HK-2 (cell line): ENCODE measurements at regions not wholly inside any gene's neighbourhood (a gene's known extent, or its start where the extent isn't known, plus 50 kb on each side); places are given as distances from the start of the nearest gene placed in this dataset.

Experiments used
- DNase-seq: peaks from one replicate; pipeline ENCODE4 v3.0.0-alpha.2; 2018; ENCODE audit not compliant: unreplicated experiment

DNA sequence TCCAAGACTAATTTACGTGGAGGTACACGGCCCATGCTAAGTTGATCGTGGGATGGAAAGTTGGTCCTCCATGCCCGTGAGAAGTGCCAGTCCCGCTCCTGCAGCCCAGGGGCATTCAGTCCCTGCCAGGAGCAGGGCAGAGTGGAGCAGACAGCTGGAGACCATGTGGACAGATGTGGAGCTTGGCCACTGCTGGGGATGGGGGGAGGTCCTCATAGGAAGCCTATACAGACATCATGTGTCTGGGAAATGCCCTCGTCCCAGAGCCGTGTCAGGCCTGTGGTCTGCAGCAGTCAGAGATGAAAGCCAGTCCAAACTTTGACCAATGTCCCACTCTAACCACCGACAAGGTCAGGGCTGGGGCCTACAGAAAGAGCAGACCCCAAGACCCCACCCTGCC lies 118.4 kb downstream of the CPZ start:
- DNase-seq = no peak

- no peak for DNase-seq
Measured at GRCh38 chr4:8710416-8710815, 117.9 kb downstream of the CPZ start.

GRCh38 chr4:8709729-8710360 lies 117.3 kb downstream of the CPZ start:
- DNase-seq = no peak

DNA sequence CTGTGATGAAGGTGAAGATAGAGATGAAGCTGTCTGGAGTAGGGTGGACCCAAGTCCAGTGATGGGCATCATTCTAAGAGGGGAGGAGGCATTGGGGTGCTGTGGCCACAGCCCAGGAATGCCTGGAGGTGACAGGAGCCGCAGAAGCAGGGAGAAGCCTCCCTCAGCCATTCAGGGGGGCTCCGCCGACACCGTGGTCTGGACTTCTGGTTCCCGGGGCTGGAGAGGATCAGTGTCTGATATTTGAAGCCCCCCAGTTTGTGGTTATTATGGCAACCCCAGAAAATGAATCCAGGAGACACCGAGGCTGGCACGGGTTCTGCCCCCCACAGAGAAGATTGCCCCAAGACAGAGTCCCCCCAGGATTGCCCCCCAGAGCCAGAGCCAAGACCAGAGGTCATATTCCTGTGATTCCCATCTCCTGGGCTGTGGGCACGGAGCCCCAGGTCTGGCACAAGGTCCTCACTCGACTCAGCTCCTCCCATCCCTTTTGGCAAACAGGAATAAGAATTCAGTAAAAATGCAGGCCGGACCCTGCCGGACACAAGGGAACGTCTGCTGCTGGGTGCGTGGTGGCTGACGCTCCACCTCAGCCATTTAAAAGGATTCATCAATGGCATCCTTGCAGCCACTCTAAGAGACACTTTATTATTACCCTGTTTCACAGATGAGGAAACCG lies 116.6 kb downstream of the CPZ start:
- DNase-seq = no peak

DNA sequence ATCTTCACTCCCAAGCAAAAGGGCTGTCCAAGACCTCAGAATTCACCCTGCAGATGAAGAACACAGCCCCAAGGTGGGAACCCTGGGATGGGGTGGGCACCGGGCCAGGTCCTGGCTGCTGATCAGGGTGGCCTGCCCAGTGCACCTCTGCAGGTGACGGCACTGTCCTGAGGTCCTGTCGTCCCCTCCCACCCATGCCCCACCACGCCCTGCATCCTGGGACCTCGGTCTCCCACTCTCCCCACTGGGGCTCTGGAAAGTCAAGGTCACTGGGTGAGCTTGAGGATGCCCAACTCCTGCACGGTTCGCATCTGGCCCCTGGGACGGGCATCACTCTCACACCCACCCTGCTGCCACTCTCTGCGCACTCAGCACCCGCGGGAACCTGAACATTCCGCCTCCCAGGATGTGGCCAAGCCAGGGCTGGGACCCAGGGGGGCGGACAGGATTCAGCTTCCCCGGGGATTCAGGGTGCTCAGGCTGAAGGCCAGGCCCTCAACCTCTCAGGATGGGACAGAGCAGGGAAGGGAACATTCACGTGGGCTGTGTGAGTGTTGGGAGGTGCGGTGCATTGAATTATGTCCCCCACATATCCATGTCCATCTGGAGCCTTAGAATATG lies 115.9 kb downstream of the CPZ start:
- no peak for DNase-seq

DNA sequence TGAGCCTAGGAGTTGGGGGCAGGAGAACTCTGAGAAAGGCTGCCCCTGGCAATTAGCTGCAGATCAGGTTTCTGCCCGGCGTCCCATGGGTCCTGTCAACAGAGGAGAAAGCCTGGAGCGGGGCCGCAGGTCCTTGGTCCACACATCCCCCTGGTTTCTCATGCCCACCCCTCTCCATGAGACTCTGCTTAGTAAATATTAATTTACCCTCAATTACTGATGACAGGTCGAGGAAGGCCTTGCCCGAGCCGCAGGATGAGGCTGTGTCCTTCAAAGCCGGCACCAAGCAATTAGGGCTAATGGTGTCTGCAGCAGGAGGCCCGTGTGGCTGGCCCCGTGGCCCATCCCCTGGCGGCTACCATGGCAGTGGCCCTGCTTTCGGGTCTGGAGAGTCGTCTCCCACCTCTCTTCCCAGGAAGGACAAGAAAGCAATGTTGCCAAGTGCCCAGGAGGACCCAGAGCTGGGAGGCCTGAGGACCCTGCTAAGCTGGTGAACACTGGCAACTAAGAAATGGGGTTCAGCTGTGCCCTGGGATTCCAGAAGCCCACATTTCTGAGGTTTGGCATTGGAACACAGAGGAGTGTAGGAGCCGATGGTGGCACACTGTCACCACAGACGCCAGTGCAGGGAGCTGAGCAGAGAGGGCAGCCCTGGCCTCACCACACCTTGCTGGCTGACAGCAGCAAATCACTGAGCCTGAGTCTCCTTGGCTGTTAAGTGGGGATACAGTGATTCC lies 114.6 kb downstream of the CPZ start:
- DNase-seq = no peak

DNA sequence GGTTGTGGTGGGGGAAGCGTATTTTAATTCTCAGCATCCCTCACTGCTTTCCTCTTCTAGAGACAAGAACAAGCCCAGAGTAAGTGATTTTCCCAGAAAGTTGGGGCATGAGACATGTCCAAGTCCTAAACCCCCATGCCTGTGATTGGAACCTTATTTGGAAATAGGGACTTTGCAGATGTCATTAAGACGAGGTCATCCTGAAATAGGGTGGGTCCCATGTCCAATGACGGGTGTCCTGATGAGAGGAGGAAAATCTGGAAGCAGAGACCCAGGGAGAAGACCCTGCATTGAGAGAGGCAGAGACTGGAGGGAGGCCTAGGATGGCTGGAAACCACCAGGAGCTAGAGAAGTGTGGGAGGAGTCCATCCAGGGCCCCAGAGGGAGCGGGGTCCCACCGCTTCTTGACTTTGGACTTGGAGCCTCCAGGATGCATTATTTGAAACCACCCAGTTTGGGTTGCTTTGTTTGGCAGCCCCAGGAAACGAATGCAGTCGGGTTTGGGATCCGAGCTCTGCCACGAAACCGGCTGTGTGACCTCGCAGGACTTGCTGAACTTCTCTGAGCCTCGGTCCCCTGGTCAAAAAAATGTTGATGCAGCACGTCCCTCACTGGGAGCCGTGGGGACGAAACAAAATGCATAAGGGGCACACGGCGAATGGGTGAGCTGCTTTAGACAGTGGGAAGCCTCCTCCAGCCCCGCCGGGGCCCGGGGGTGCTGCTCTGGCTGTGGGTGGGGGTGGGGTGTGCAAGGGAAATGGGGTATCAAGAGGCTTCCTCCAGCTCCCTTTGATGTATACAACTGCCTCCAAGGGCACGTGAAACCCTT lies 113.9 kb downstream of the CPZ start:
- DNase-seq = no peak

DNA sequence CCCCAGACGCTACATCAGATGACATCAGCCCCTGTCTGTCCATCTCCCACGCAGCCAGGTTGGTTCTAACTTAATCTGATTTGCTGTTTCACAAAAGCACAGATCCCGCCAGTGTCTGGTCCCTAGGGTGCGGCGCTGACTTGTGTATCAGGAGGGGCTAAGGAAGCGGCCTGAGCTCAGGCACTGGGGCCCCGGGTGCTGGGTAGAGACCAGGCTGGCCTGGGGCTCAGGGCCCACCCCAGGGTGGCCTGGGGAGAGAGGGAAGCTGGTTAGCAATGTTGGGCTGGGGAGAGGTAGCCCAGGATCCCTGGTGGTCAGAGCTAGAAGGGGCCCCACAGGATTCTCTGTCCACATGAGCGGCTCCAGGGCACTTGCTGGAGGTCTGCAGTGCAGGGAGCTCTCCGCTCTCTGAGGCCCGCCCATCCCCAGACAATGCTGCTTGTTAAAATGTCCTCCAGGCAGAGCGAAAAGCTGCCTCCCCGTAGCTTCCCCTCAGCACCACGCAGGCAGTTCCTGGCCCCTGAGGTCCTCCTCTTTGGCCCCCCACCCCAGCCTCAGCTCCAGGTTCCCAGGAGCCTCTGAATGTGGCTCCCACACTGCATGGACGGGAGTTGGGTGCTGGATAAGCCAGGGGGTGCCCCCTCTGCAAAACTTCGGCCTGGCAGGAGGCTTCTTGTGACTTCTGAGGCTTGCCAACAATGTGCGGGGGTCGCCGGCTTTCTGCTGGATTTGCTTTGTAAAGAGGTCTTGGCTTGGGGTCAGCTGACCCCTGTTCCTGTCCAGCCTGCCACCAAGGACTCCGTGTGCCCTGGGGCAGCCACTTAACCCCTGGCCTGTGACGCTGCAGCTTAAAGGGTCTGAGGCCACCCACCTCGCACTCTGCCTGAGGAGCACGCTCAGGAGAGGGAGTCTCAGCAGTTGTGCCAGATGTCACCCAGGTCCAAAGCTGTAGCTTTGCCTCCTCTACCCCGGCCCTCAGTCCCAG lies 112.9 kb downstream of the CPZ start:
- no peak for DNase-seq

DNA sequence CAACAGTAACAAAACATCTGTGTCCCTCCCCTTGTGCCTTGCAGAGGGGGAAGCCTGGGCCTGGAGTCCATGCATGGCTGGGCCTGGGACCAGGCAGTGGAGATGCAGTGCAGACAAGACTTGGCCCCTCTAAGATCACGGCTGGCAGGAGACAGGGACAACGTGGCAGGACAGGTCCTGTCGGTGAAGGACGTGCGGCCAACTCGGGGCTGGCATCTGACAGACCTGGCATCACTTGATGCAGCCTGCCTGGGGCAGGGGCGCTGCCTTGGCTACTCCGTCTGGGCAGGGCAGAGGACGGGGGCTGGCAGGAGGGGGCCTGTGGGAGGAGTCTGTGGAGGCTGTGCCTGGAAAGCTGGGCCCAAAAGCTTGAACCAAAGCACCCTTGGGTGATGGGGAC lies 112.1 kb downstream of the CPZ start:
- DNase-seq = no peak

GRCh38 chr4:8703857-8704495 lies 111.4 kb downstream of the CPZ start:
- DNase-seq = no peak

DNA sequence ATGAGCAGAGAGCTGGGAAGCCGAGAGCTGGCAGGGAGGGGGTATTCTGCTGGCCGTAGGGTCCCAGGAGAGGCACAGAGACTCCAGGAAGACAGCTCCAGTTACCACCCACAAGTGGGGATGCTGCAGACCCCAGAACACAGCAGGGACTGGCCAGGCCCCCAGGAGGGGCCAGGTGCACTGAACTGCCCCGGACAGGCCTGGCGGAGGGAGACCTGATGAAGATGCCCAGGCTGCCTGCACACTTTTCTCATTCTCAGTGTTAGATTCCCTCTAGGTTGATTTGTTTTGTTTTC lies 110.8 kb downstream of the CPZ start:
- no peak for DNase-seq

GRCh38 chr4:8702516-8703400 lies 110.2 kb downstream of the CPZ start:
- DNase-seq = no peak

DNA sequence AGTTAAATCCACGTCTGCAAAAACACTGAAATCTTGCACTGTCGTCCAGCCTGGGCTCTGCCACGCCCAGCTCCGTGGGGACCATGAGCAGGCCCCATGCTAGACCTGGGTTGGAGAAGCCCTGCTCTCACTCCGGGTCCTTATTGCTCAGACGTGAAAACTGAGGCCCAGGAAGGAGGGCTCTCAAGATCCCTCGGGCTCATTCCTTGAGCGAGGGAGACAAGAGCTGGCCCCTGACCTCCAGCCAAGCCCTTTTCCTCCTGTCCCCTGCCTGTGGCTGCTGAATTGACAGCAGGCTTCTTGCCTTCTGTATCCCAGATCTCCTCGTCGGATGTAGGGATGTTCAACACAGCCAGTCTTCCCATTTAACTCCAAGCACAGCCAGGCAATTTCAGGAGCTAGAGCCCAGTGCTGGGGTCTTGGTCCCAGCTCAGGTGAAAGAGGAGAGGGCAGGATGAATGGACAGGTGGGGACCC lies 109.5 kb downstream of the CPZ start:
- DNase-seq = no peak

GRCh38 chr4:8701126-8702019 lies 108.8 kb downstream of the CPZ start:
- no peak for DNase-seq

- DNase-seq = no peak
Measured at GRCh38 chr4:8700531-8700930, 108.0 kb downstream of the CPZ start.

DNA sequence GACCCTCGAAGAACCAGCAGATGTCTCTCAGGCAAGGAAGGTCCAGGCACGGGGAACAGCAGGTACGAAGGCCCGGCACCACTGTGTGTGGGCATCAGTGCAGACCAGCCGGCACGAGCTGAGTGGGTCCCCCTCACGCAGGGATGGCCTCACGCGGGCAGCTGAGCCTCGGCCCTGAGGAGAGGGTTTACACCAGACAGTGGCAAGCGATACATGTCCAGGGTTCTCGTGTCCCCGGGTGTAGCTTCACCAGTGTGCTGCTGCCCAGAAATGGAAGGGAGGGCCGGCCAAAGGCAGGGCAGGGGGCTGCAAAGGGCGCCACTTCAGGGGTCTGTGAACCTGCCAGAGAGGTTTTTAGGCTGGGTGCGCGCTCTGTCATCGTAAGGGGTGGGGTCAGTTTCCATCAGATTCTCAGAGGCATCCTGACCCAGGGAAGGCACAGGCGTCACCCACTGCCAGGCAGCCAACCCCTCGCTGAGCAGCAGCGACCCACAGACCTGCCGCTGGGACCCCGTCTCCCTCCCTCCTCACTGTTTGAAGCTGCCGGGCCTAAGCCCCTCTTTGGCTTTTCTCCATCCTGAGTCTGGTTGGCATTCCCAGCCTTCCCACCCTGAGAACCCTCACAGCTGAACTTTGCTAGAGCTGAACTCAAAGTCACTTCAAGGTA lies 107.0 kb downstream of the CPZ start:
- no peak for DNase-seq

DNA sequence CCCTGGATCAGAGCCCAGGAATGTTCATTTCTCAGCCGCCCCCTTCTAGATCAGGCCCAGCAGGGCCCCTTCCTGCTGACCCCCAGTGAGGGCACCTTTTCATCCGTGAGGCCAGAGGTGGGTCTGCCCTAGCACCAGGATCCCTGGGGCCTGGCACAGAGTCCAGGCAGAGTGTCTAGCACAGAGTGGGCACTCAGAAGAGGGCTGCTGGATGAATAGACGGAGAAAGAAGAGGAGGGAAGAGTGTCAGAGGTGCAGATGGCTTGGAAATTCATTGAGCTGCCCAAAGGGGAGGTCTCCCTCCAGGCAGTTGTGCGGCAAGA lies 106.5 kb downstream of the CPZ start:
- DNase-seq = no peak
